Activated T-cell treated with anti-CD3 and anti-CD28 coated beads, Interleukin-2, amount 50 U/mL, for 72 hours (primary cell): ENCODE measurements at regions not wholly inside any gene's neighbourhood (a gene's known extent, or its start where the extent isn't known, plus 50 kb on each side); places are given as distances from the start of the nearest gene placed in this dataset.
A peak's percentile ranks its signal among the peaks of the same experiment; 100 is the strongest.

Experiments
- ATAC-seq, 2 donors: fragments of 150-1000 bp; cut with Tn5 transposase; replicated peaks in 1 of 2; 2 replicates each; pipeline ENCODE4 v1.10.0; 2021; ENCODE audit warnings: moderate library complexity in 2 of 2, mild to moderate bottlenecking in 1 of 2
- DNase-seq, 2 donors: peaks; one replicate each; pipeline ENCODE4 v3.0.0; 2021 to 2022; ENCODE audit warnings: mixed read lengths in 1 of 2
- H3K27ac Mint-ChIP-seq: one replicate; pipeline ENCODE4 v1.8.0; 2022; ENCODE audit warnings: mild to moderate bottlenecking, moderate library complexity, mixed read lengths
- H3K27me3 Mint-ChIP-seq: one replicate; pipeline ENCODE4 v1.8.0; 2022; ENCODE audit warnings: low read depth, mixed read lengths
- H3K36me3 Mint-ChIP-seq, 2 donors: one replicate each; pipeline ENCODE4 v1.8.0; 2022; ENCODE audit warnings: mixed read lengths in 2 of 2, mild to moderate bottlenecking in 1 of 2; ENCODE audit not compliant: insufficient read depth in 2 of 2
- H3K4me1 Mint-ChIP-seq: one replicate; pipeline ENCODE4 v1.8.0; 2022; ENCODE audit warnings: low read depth, mixed read lengths
- H3K4me3 Mint-ChIP-seq, 2 donors: one replicate each; pipeline ENCODE4 v1.8.0; 2022; ENCODE audit warnings: mild to moderate bottlenecking in 2 of 2, mixed read lengths in 2 of 2, moderate library complexity in 2 of 2
- H3K9me3 Mint-ChIP-seq, 2 donors: one replicate each; pipeline ENCODE4 v1.8.0; 2022; ENCODE audit warnings: mixed read lengths in 2 of 2

GRCh38 chr13:106129273-106129672 is 406.2 kb downstream of the EFNB2 start:
- peaks cover 0 to 2% of the 10 kb centered on the region in 2 donors for H3K36me3 Mint-ChIP-seq
- ATAC-seq (no peak), DNase-seq (no peak)
- peaks cover 14% of the 10 kb centered on the region in 2 donors for H3K9me3 Mint-ChIP-seq
- no peaks in the 10 kb centered on the region for H3K27me3 Mint-ChIP-seq
- no peak overlapping the region for H3K27ac Mint-ChIP-seq
- H3K4me1 Mint-ChIP-seq: no peaks in the 10 kb centered on the region
- no peak overlapping the region for H3K4me3 Mint-ChIP-seq

GRCh38 chr13:106122234-106122633 is 413.2 kb downstream of the EFNB2 start:
- Mint-ChIP-seq H3K36me3 (no peaks in the 10 kb centered on the region), H3K9me3 (peaks cover 0 to 4% of the 10 kb centered on the region in 2 donors), H3K4me3 (no peak overlapping the region), H3K27ac (no peak overlapping the region), H3K4me1 (no peaks in the 10 kb centered on the region), H3K27me3 (no peaks in the 10 kb centered on the region)
- ATAC-seq: no peak
- no peak for DNase-seq

GRCh38 chr13:106121173-106121754 is 414.2 kb downstream of the EFNB2 start:
- Mint-ChIP-seq H3K27me3 (no peaks in the 10 kb centered on the region), H3K4me1 (no peaks in the 10 kb centered on the region), H3K36me3 (no peaks in the 10 kb centered on the region), H3K4me3 (no peak overlapping the region), H3K9me3 (peaks cover 0 to 4% of the 10 kb centered on the region in 2 donors), H3K27ac (no peak overlapping the region)
- ATAC-seq: no peak
- no peak for DNase-seq

GRCh38 chr13:106118996-106119395 is 416.5 kb downstream of the EFNB2 start:
- H3K27ac Mint-ChIP-seq: no peak overlapping the region
- H3K9me3 Mint-ChIP-seq: peaks cover 0 to 4% of the 10 kb centered on the region in 2 donors
- no peaks in the 10 kb centered on the region for H3K27me3 Mint-ChIP-seq
- H3K4me3 Mint-ChIP-seq: no peak overlapping the region
- no peak for ATAC-seq
- no peaks in the 10 kb centered on the region for H3K36me3 Mint-ChIP-seq
- H3K4me1 Mint-ChIP-seq: no peaks in the 10 kb centered on the region
- DNase-seq: no peak

GRCh38 chr13:106118050-106118449 is 417.4 kb downstream of the EFNB2 start:
- Mint-ChIP-seq H3K27ac (no peak overlapping the region), H3K36me3 (no peaks in the 10 kb centered on the region), H3K9me3 (peaks cover 0 to 4% of the 10 kb centered on the region in 2 donors), H3K27me3 (no peaks in the 10 kb centered on the region), H3K4me1 (no peaks in the 10 kb centered on the region), H3K4me3 (no peak overlapping the region)
- ATAC-seq: no peak
- no peak for DNase-seq

GRCh38 chr13:106117640-106118039 is 417.8 kb downstream of the EFNB2 start:
- no peak overlapping the region for H3K27ac Mint-ChIP-seq
- H3K4me3 Mint-ChIP-seq: no peak overlapping the region
- no peaks in the 10 kb centered on the region for H3K4me1 Mint-ChIP-seq
- DNase-seq (no peak), ATAC-seq (no peak)
- H3K9me3 Mint-ChIP-seq: peaks cover 0 to 4% of the 10 kb centered on the region in 2 donors
- no peaks in the 10 kb centered on the region for H3K27me3 Mint-ChIP-seq
- no peaks in the 10 kb centered on the region for H3K36me3 Mint-ChIP-seq

- H3K36me3 Mint-ChIP-seq: no peaks in the 10 kb centered on the region
- no peak overlapping the region for H3K27ac Mint-ChIP-seq
- no peak for DNase-seq
- H3K9me3 Mint-ChIP-seq: peaks cover 0 to 4% of the 10 kb centered on the region in 2 donors
- no peak for ATAC-seq
- H3K27me3 Mint-ChIP-seq: no peaks in the 10 kb centered on the region
- no peaks in the 10 kb centered on the region for H3K4me1 Mint-ChIP-seq
- no peak overlapping the region for H3K4me3 Mint-ChIP-seq
Observed at GRCh38 chr13:106117035-106117434, 418.4 kb downstream of the EFNB2 start.

- Mint-ChIP-seq H3K27me3 (no peaks in the 10 kb centered on the region), H3K9me3 (peaks cover 0 to under 1% of the 10 kb centered on the region in 2 donors), H3K4me1 (no peaks in the 10 kb centered on the region), H3K27ac (peak overlapping the region; percentile 42), H3K4me3 (no peak overlapping the region), H3K36me3 (no peaks in the 10 kb centered on the region)
- no peak for ATAC-seq
- no peak for DNase-seq
Observed at GRCh38 chr13:106115081-106115480, 420.4 kb downstream of the EFNB2 start.

- Mint-ChIP-seq H3K4me1 (no peaks in the 10 kb centered on the region), H3K4me3 (no peak overlapping the region), H3K27me3 (no peaks in the 10 kb centered on the region), H3K36me3 (no peaks in the 10 kb centered on the region), H3K9me3 (no peaks in the 10 kb centered on the region), H3K27ac (no peak overlapping the region)
- DNase-seq (no peak), ATAC-seq (no peak)
Observed at GRCh38 chr13:106113796-106114195, 421.7 kb downstream of the EFNB2 start.

- DNase-seq: no peak
- no peaks in the 10 kb centered on the region for H3K9me3 Mint-ChIP-seq
- no peak for ATAC-seq
- H3K4me1 Mint-ChIP-seq: no peaks in the 10 kb centered on the region
- H3K27ac Mint-ChIP-seq: no peak overlapping the region
- H3K27me3 Mint-ChIP-seq: no peaks in the 10 kb centered on the region
- no peak overlapping the region for H3K4me3 Mint-ChIP-seq
- no peaks in the 10 kb centered on the region for H3K36me3 Mint-ChIP-seq
Observed at GRCh38 chr13:106112191-106112590, 423.3 kb downstream of the EFNB2 start.

- Mint-ChIP-seq H3K27me3 (no peaks in the 10 kb centered on the region), H3K4me1 (no peaks in the 10 kb centered on the region), H3K27ac (no peak overlapping the region), H3K9me3 (peaks cover 0 to 1% of the 10 kb centered on the region in 2 donors), H3K4me3 (no peak overlapping the region), H3K36me3 (no peaks in the 10 kb centered on the region)
- DNase-seq (no peak), ATAC-seq (no peak)
Observed at GRCh38 chr13:106110241-106110855, 425.1 kb downstream of the EFNB2 start.

- Mint-ChIP-seq H3K27me3 (no peaks in the 10 kb centered on the region), H3K27ac (no peak overlapping the region), H3K9me3 (peaks cover 0 to 1% of the 10 kb centered on the region in 2 donors), H3K4me3 (no peak overlapping the region), H3K36me3 (no peaks in the 10 kb centered on the region), H3K4me1 (no peaks in the 10 kb centered on the region)
- ATAC-seq: no peak
- no peak for DNase-seq
Observed at GRCh38 chr13:106109391-106109791, 426.1 kb downstream of the EFNB2 start.

GRCh38 chr13:106108346-106108745 is 427.1 kb downstream of the EFNB2 start:
- H3K27me3 Mint-ChIP-seq: no peaks in the 10 kb centered on the region
- H3K4me3 Mint-ChIP-seq: no peak overlapping the region
- peaks cover 0 to 5% of the 10 kb centered on the region in 2 donors for H3K9me3 Mint-ChIP-seq
- no peak for ATAC-seq
- H3K4me1 Mint-ChIP-seq: no peaks in the 10 kb centered on the region
- no peak for DNase-seq
- no peak overlapping the region for H3K27ac Mint-ChIP-seq
- H3K36me3 Mint-ChIP-seq: no peaks in the 10 kb centered on the region

GRCh38 chr13:106107061-106107460 is 428.4 kb downstream of the EFNB2 start:
- no peak for DNase-seq
- H3K9me3 Mint-ChIP-seq: peaks cover 0 to 5% of the 10 kb centered on the region in 2 donors
- no peaks in the 10 kb centered on the region for H3K4me1 Mint-ChIP-seq
- H3K36me3 Mint-ChIP-seq: no peaks in the 10 kb centered on the region
- no peak for ATAC-seq
- H3K27ac Mint-ChIP-seq: no peak overlapping the region
- H3K4me3 Mint-ChIP-seq: no peak overlapping the region
- H3K27me3 Mint-ChIP-seq: no peaks in the 10 kb centered on the region
